Amniotic stem cell (primary cell): ENCODE measurements at regions not wholly inside any gene's neighbourhood (a gene's known extent, or its start where the extent isn't known, plus 50 kb on each side); places are given as distances from the start of the nearest gene placed in this dataset.

Experiments
- DNase-seq: peaks from one replicate; lab custom pipeline; 2025; lab: John Stamatoyannopoulos, UW

- DNase-seq: no peak
Observed at GRCh38 chr15:31977812-31978661, 52.3 kb upstream of the CHRNA7 start.
